ENCODE measurements at regions not wholly inside any gene's neighbourhood (a gene's known extent, or its start where the extent isn't known, plus 50 kb on each side); places are given as distances from the start of the nearest gene placed in this dataset.
A peak's percentile ranks its signal among the peaks of the same experiment; 100 is the strongest.

- H3K4me3 Mint-ChIP-seq = no peak overlapping the region
- no peaks in the 10 kb centered on the region for H3K36me3 Mint-ChIP-seq (ENCODE audit: low read depth)
- peaks cover 21% of the 10 kb centered on the region for H3K4me1 Mint-ChIP-seq
- DNase-seq (ENCODE audit: low read depth, low spot score) = peak; percentile 65
- H3K27ac Mint-ChIP-seq (ENCODE audit: unreplicated experiment) = no peak overlapping the region
- TF ChIP-seq CTCF (conservative IDR thresholded peaks at IDR 0.05) = no peak
- H3K9me3 Mint-ChIP-seq = no peaks in the 10 kb centered on the region
- peaks cover 63% of the 10 kb centered on the region for H3K27me3 Mint-ChIP-seq (ENCODE audit: low read depth)
Observed at GRCh38 chr7:131745390-131746248, 189.2 kb upstream of the PODXL start.

GRCh38 chr7:131741446-131741845, 185.0 kb upstream of the PODXL start:
- Mint-ChIP-seq H3K36me3 (ENCODE audit: low read depth) (no peaks in the 10 kb centered on the region), H3K4me3 (no peak overlapping the region), H3K27ac (ENCODE audit: unreplicated experiment) (no peak overlapping the region), H3K4me1 (peaks cover 7% of the 10 kb centered on the region), H3K9me3 (no peaks in the 10 kb centered on the region), H3K27me3 (ENCODE audit: low read depth) (peaks cover 67% of the 10 kb centered on the region)
- TF ChIP-seq CTCF (conservative IDR thresholded peaks at IDR 0.05) = no peak
- DNase-seq (ENCODE audit: low read depth, low spot score) = no peak

GRCh38 chr7:131737746-131738465, 181.5 kb upstream of the PODXL start:
- Mint-ChIP-seq H3K27me3 (ENCODE audit: low read depth) (peaks cover 73% of the 10 kb centered on the region), H3K4me1 (no peaks in the 10 kb centered on the region), H3K36me3 (ENCODE audit: low read depth) (no peaks in the 10 kb centered on the region), H3K9me3 (no peaks in the 10 kb centered on the region), H3K4me3 (no peak overlapping the region), H3K27ac (ENCODE audit: unreplicated experiment) (no peak overlapping the region)
- TF ChIP-seq CTCF (conservative IDR thresholded peaks at IDR 0.05) = no peak
- DNase-seq (ENCODE audit: low read depth, low spot score) = no peak

GRCh38 chr7:131735101-131735500, 178.7 kb upstream of the PODXL start:
- Mint-ChIP-seq H3K4me1 (no peaks in the 10 kb centered on the region), H3K4me3 (no peak overlapping the region), H3K36me3 (ENCODE audit: low read depth) (no peaks in the 10 kb centered on the region), H3K9me3 (no peaks in the 10 kb centered on the region), H3K27ac (ENCODE audit: unreplicated experiment) (no peak overlapping the region), H3K27me3 (ENCODE audit: low read depth) (peaks cover 60% of the 10 kb centered on the region)
- no peak for TF ChIP-seq CTCF (conservative IDR thresholded peaks at IDR 0.05)
- no peak for DNase-seq (ENCODE audit: low read depth, low spot score)

GRCh38 chr7:131733604-131734003, 177.2 kb upstream of the PODXL start:
- no peaks in the 10 kb centered on the region for H3K36me3 Mint-ChIP-seq (ENCODE audit: low read depth)
- TF ChIP-seq CTCF (conservative IDR thresholded peaks at IDR 0.05) = no peak
- no peaks in the 10 kb centered on the region for H3K4me1 Mint-ChIP-seq
- peaks cover 55% of the 10 kb centered on the region for H3K27me3 Mint-ChIP-seq (ENCODE audit: low read depth)
- no peak overlapping the region for H3K27ac Mint-ChIP-seq (ENCODE audit: unreplicated experiment)
- peaks cover 4% of the 10 kb centered on the region for H3K9me3 Mint-ChIP-seq
- DNase-seq (ENCODE audit: low read depth, low spot score) = no peak
- H3K4me3 Mint-ChIP-seq = no peak overlapping the region

Data from neural crest cell (in vitro differentiated cells).